ENCODE measurements at regions not wholly inside any gene's neighbourhood (a gene's known extent, or its start where the extent isn't known, plus 50 kb on each side); places are given as distances from the start of the nearest gene placed in this dataset.

- no peaks in the 10 kb centered on the region for H4K20me1 ChIP-seq (ENCODE audit: insufficient read depth, low read length)
- H3K79me2 ChIP-seq (ENCODE audit: insufficient read depth, low read length): no peaks in the 10 kb centered on the region
- no peak for FAIRE-seq
- intact Hi-C loops (cut with micrococcal nuclease; ENCODE audit: unreplicated experiment): no loop called here
- no peaks in the 10 kb centered on the region for H3K36me3 ChIP-seq (replicated peaks in 1 of 2; ENCODE audit: control insufficient read depth in 1 of 2, insufficient read depth in 2 of 2, low read length in 2 of 2)
- no peak overlapping the region for H3K27ac ChIP-seq (ENCODE audit: extremely low read length, insufficient read depth, low read length)
- no peaks in the 10 kb centered on the region for H3K27me3 ChIP-seq (ENCODE audit: control insufficient read depth in 1 of 2, insufficient read depth in 2 of 2, low read length in 2 of 2)
- CTCF ChIA-PET (ENCODE audit: low intra/inter-chr PET ratio, low total read pairs): no interaction called here
- POLR2A ChIA-PET: no interaction called here
- no peak overlapping the region for H3K4me3 ChIP-seq (replicated peaks in 1 of 3; ENCODE audit: insufficient read depth in 1 of 3, low read depth in 2 of 3, low read length in 3 of 3)
- H3K9ac ChIP-seq (ENCODE audit: insufficient read depth, low read depth, low read length): no peak overlapping the region
- in situ Hi-C loops (cut with HindIII; ENCODE audit: extremely low pct_ligation_motif_present, low pct_unique_long_range_greater_than_20kb): no loop called here
- WGBS (ENCODE audit: low lambda C conversion rate): 0% methylated on average over 2 of the region's 2 CpGs
- no TSS peak for BruUV-seq (replicated peaks)
- ATAC-seq: no peak
- no peaks in the 10 kb centered on the region for H3K9me3 ChIP-seq (ENCODE audit: low read length)
- DNase-seq (ENCODE audit: low spot score): no peak
- peaks cover 9% of the 10 kb centered on the region for H3K4me1 ChIP-seq (ENCODE audit: insufficient read depth, low read length)
- no peak overlapping the region for H3K4me2 ChIP-seq (ENCODE audit: low read depth, low read length)
- no peak overlapping the region for H2AFZ ChIP-seq (ENCODE audit: low read length)
- TF ChIP-seq ZNF101 (CRISPR knock-in tag; IDR thresholded peaks at IDR 0.05; ENCODE audit: borderline replicate concordance, low read depth): no peak
- TF ChIP-seq ZNF205 (CRISPR knock-in tag; IDR thresholded peaks at IDR 0.05): no peak
- no peak for TF ChIP-seq FOXP1 (IDR thresholded peaks at IDR 0.05)
- TF ChIP-seq FOXP1 (CRISPR knock-in tag; IDR thresholded peaks at IDR 0.05): no peak
- no peak for TF ChIP-seq KMT2A (CRISPR knock-in tag; IDR thresholded peaks at IDR 0.05)
- no peak for TF ChIP-seq IRF9 (CRISPR knock-in tag; IDR thresholded peaks at IDR 0.05; ENCODE audit: borderline replicate concordance)
- no peak for TF ChIP-seq HHEX (CRISPR knock-in tag; IDR thresholded peaks at IDR 0.05)
- no peak for TF ChIP-seq RCOR2 (CRISPR knock-in tag; IDR thresholded peaks at IDR 0.05)
- no peak for TF ChIP-seq SMARCE1 (IDR thresholded peaks at IDR 0.05; ENCODE audit: borderline replicate concordance)
- TF ChIP-seq ZFYVE20 (CRISPR knock-in tag; IDR thresholded peaks at IDR 0.05; ENCODE audit: borderline replicate concordance, low read depth): no peak
- TF ChIP-seq ZNF414 (CRISPR knock-in tag; IDR thresholded peaks at IDR 0.05): no peak
These were observed 52.5 kb upstream of the C9orf72 start for GRCh38 chr9:27625751-27626150.
